ENCODE measurements at regions not wholly inside any gene's neighbourhood (a gene's known extent, or its start where the extent isn't known, plus 50 kb on each side); places are given as distances from the start of the nearest gene placed in this dataset.

DNA sequence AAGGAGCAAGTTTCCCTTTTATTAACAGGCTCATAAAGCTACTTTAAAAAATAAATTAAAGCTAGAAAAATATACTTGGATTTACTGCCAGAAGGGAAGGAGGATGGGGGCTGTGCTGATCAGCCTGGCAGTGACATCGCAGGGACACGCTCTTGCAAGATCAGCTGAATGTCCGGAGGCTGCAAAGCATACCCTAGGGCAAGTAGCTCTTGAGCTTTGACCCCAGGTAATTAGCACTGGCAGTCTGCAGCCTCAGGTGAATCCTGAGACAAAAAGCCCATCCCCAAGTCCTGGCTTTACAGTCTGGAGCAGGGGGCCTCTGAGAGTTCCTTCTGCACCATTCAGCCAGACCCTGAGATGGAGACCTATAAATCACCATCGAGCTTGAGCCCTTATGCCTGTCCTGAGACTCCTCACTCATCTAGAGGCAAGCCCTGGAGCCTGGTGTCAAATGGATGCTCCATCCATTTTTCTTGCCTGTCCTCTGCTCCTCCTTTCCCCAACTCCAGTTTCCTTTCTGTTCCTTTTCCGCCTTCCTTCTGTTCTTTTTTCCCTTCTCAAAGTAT is 131.7 kb downstream of the TMEM114 start:
- TF ChIP-seq, protein P1, sequence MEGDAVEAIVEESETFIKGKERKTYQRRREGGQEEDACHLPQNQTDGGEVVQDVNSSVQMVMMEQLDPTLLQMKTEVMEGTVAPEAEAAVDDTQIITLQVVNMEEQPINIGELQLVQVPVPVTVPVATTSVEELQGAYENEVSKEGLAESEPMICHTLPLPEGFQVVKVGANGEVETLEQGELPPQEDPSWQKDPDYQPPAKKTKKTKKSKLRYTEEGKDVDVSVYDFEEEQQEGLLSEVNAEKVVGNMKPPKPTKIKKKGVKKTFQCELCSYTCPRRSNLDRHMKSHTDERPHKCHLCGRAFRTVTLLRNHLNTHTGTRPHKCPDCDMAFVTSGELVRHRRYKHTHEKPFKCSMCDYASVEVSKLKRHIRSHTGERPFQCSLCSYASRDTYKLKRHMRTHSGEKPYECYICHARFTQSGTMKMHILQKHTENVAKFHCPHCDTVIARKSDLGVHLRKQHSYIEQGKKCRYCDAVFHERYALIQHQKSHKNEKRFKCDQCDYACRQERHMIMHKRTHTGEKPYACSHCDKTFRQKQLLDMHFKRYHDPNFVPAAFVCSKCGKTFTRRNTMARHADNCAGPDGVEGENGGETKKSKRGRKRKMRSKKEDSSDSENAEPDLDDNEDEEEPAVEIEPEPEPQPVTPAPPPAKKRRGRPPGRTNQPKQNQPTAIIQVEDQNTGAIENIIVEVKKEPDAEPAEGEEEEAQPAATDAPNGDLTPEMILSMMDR (IDR thresholded peaks at IDR 0.05; ENCODE audit: insufficient read depth, low read depth, low read length, missing control alignments) = no peak
- H3K4me3 ChIP-seq (ENCODE audit: low read length) = no peak overlapping the region
- DNase-seq (ENCODE audit: low read depth) = no peak

DNA sequence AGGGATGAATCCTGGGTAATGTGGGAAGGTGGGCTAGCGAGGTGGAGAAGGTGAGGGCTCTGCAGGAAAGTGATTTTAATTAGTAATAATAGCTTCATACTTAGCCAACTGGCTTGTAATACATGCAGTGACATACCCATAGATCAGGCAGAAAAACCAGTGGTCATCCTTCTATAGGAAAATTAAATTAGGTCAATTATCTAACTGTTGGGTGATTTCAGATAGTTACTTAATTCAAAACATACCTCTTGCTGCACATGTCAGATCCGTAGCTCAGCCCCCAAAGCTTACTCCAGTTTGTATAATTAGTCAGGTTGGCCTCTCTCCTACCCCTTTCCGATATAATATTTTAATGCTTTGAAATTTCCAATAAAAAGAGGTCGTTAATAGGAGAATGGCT is 137.0 kb downstream of the TMEM114 start:
- TF ChIP-seq, protein P1 (IDR thresholded peaks at IDR 0.05; ENCODE audit: insufficient read depth, low read depth, low read length, missing control alignments) = no peak
- H3K4me3 ChIP-seq (ENCODE audit: low read length) = no peak overlapping the region
- DNase-seq (ENCODE audit: low read depth) = no peak

DNA sequence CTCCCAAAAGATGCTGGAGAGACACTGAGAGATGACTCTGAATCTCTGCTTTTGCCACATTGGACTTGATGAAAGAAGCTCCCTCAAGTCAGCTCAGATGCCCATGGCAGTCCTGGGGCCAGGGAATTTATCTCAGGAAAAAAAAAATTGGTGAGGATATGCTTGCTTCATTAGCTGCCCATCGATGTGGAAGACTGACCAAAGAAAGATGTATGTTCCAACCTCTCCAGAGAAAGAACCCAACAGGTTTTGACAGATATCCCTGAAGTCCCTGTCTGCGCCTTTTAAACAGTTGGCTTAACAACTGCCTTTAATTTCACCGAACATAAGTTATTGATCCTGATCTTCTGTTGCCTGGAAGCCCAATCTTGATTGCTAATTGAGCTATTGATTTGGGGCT is 137.4 kb downstream of the TMEM114 start:
- no peak for DNase-seq (ENCODE audit: low read depth)
- TF ChIP-seq, protein P1 (IDR thresholded peaks at IDR 0.05; ENCODE audit: insufficient read depth, low read depth, low read length, missing control alignments) = no peak
- no peak overlapping the region for H3K4me3 ChIP-seq (ENCODE audit: low read length)

DNA sequence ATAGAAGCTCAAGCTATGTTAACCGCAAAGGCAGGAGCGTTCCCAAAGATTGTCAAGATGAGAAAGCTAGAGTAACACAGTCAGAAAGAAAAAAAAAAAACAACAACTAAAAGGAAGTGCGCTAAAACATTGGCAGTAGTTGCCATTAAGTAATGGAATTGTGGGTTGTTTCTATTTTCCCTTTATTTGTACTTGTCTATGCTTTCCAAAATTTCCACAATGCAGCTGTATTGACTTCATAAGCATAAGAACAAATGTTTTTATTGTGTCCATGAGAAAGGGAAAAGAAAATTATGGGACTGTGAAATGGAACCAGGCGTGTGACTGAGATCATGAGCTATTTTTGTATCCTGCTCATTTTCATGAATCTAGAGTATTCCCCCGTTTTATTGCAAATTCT is 153.4 kb downstream of the TMEM114 start:
- no peak overlapping the region for H3K4me3 ChIP-seq (ENCODE audit: low read length)
- DNase-seq (ENCODE audit: low read depth) = no peak
- TF ChIP-seq, protein P1 (IDR thresholded peaks at IDR 0.05; ENCODE audit: insufficient read depth, low read depth, low read length, missing control alignments) = no peak

DNA sequence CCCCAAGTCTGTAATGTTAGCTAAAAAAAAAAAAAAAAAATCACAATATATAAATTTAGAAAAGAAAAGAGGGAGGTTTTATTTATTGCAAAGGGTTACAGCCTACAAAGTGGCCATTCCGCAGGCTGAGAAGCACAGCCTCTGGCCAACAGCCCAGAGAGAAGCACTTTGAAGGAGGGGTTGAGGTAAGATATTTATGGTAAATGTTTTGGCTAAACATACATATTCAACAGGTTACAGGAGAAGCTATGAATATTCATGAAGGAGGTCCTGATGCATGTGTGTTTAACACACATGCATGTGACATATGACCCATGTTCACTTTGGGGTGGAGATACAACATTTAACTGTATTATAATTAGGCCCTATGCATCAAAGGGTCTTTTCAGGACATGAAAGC is 158.5 kb downstream of the TMEM114 start:
- no peak overlapping the region for H3K4me3 ChIP-seq (ENCODE audit: low read length)
- no peak for DNase-seq (ENCODE audit: low read depth)
- TF ChIP-seq, protein P1 (IDR thresholded peaks at IDR 0.05; ENCODE audit: insufficient read depth, low read depth, low read length, missing control alignments) = no peak

DNA sequence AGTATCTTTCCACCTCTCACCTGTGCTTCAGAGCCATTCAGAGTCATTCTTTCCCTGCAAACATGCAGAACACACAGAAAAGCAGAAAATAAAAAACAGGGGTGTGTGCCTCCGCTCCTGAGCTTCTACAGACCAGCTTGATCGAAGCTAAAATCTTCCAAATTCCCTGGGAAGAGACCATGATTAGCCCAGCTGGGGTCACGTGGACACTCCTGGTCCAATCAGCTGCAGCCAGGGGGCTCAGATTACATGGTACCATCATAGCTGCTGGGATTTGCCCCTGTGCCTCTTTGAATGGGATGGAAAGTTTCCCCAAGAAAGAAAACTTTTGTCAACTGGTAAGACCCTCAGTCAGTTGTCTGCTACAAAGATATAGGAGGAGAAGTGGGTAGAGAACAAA is 159.9 kb downstream of the TMEM114 start:
- TF ChIP-seq, protein P1 (IDR thresholded peaks at IDR 0.05; ENCODE audit: insufficient read depth, low read depth, low read length, missing control alignments) = no peak
- H3K4me3 ChIP-seq (ENCODE audit: low read length) = no peak overlapping the region

DNA sequence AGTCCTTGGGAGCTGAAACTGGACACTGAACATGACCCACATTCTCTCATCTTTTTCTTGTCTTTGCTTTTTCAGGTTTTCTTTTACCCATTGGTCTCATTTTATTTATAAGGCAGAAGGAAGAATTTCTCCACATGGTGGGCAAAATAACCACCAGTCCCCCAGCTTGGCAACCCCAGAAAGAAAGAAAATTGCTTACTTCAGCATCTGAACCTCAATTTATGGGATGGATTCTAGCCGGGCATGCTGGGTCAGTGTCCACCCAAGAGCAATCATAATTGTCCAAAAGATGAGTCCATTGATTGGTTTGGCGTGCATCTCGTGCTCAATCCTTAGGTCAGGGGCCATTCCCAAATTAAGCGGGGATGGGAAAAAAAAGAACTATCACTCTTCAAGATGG is 163.7 kb downstream of the TMEM114 start:
- DNase-seq (ENCODE audit: low read depth) = no peak
- TF ChIP-seq, protein P1 (IDR thresholded peaks at IDR 0.05; ENCODE audit: insufficient read depth, low read depth, low read length, missing control alignments) = no peak
- no peak overlapping the region for H3K4me3 ChIP-seq (ENCODE audit: low read length)

More for the DNA sequence above, 159.9 kb downstream of the TMEM114 start:
- no peak for DNase-seq (ENCODE audit: low read depth)
